Right hindlimb (tissue), 1 donor: ENCODE measurements at regions not wholly inside any gene's neighbourhood (a gene's known extent, or its start where the extent isn't known, plus 50 kb on each side); places are given as distances from the start of the nearest gene placed in this dataset.

ENCODE experiments used
- DNase-seq: peaks from one replicate; pipeline ENCODE4 v3.0.0-alpha.2; 2018

- peak; percentile 21 for DNase-seq
These were observed 128.2 kb downstream of the CPEB2 start for GRCh38 chr4:15130441-15130840.

GRCh38 chr4:15131551-15131950 lies 129.3 kb downstream of the CPEB2 start:
- no peak for DNase-seq

GRCh38 chr4:15132739-15133138 lies 130.5 kb downstream of the CPEB2 start:
- no peak for DNase-seq

- DNase-seq = no peak
These were observed 137.3 kb downstream of the CPEB2 start for GRCh38 chr4:15139599-15139998.

GRCh38 chr4:15142201-15142600 lies 139.9 kb downstream of the CPEB2 start:
- no peak for DNase-seq

- no peak for DNase-seq
These were observed 141.3 kb downstream of the CPEB2 start for GRCh38 chr4:15143551-15143950.

GRCh38 chr4:15144249-15144966 lies 142.1 kb downstream of the CPEB2 start:
- no peak for DNase-seq

- DNase-seq = no peak
These were observed 142.7 kb downstream of the CPEB2 start for GRCh38 chr4:15144967-15145295.

GRCh38 chr4:15145709-15146108 lies 143.4 kb downstream of the CPEB2 start:
- no peak for DNase-seq

GRCh38 chr4:15147714-15148113 lies 145.4 kb downstream of the CPEB2 start:
- no peak for DNase-seq

GRCh38 chr4:15148199-15148598 lies 145.9 kb downstream of the CPEB2 start:
- no peak for DNase-seq

- no peak for DNase-seq
These were observed 146.4 kb downstream of the CPEB2 start for GRCh38 chr4:15148691-15149090.

GRCh38 chr4:15149234-15149838 lies 147.1 kb downstream of the CPEB2 start:
- no peak for DNase-seq

GRCh38 chr4:15149839-15150592 lies 147.7 kb downstream of the CPEB2 start:
- DNase-seq = peak; percentile 75

GRCh38 chr4:15150631-15151030 lies 148.3 kb downstream of the CPEB2 start:
- DNase-seq = no peak

GRCh38 chr4:15151033-15151432 lies 148.8 kb downstream of the CPEB2 start:
- DNase-seq = no peak

- no peak for DNase-seq
These were observed 151.4 kb downstream of the CPEB2 start for GRCh38 chr4:15153662-15154061.

- DNase-seq = no peak
These were observed 156.3 kb downstream of the CPEB2 start for GRCh38 chr4:15158406-15159091.

GRCh38 chr4:15159477-15160019 lies 157.3 kb downstream of the CPEB2 start:
- DNase-seq = no peak

- DNase-seq = no peak
These were observed 159.2 kb downstream of the CPEB2 start for GRCh38 chr4:15161439-15161838.

- DNase-seq = no peak
These were observed 159.8 kb downstream of the CPEB2 start for GRCh38 chr4:15162046-15162445.

- no peak for DNase-seq
These were observed 160.4 kb downstream of the CPEB2 start for GRCh38 chr4:15162465-15163283.
